NB4 (cell line): ENCODE measurements at regions not wholly inside any gene's neighbourhood (a gene's known extent, or its start where the extent isn't known, plus 50 kb on each side); places are given as distances from the start of the nearest gene placed in this dataset.

ENCODE experiments used
- MYC ChIP-seq: IDR thresholded peaks from 2 replicates; pipeline ENCODE4 v1.6.1; 2011; ENCODE audit warnings: low read depth, low read length
- POLR2A ChIP-seq: IDR thresholded peaks from 2 replicates; pipeline ENCODE4 v1.6.1; 2011; ENCODE audit warnings: mild to moderate bottlenecking; ENCODE audit not compliant: insufficient read length; ENCODE audit errors: extremely low read depth

GRCh38 chr2:175872005-175872348 lies 130.1 kb downstream of the LNPK start:
- TF ChIP-seq POLR2A (no peak), MYC (no peak)
